ENCODE measurements at regions not wholly inside any gene's neighbourhood (a gene's known extent, or its start where the extent isn't known, plus 50 kb on each side); places are given as distances from the start of the nearest gene placed in this dataset.

GRCh38 chr12:73529231-73529630 is 1008.4 kb upstream of the ATXN7L3B start:
- no peak overlapping the region for H3K27ac Mint-ChIP-seq
- H3K4me3 Mint-ChIP-seq (ENCODE audit: low read depth) = no peak overlapping the region
- peaks cover 7% of the 10 kb centered on the region for H3K9me3 Mint-ChIP-seq (ENCODE audit: low read depth)
- TF ChIP-seq CTCF (IDR thresholded peaks at IDR 0.05; ENCODE audit: unreplicated experiment) = no peak
- peaks cover 3% of the 10 kb centered on the region for H3K4me1 Mint-ChIP-seq (ENCODE audit: low read depth)
- no peaks in the 10 kb centered on the region for H3K27me3 Mint-ChIP-seq
- DNase-seq (ENCODE audit: low spot score, unreplicated experiment) = no peak
- H3K36me3 Mint-ChIP-seq (ENCODE audit: insufficient read depth) = no peaks in the 10 kb centered on the region

- no peak for TF ChIP-seq CTCF (IDR thresholded peaks at IDR 0.05; ENCODE audit: unreplicated experiment)
- Mint-ChIP-seq H3K36me3 (ENCODE audit: insufficient read depth) (no peaks in the 10 kb centered on the region), H3K4me3 (ENCODE audit: low read depth) (no peak overlapping the region), H3K9me3 (ENCODE audit: low read depth) (peaks cover 4% of the 10 kb centered on the region), H3K4me1 (ENCODE audit: low read depth) (peaks cover 4% of the 10 kb centered on the region), H3K27me3 (no peaks in the 10 kb centered on the region), H3K27ac (no peak overlapping the region)
- DNase-seq (ENCODE audit: low spot score, unreplicated experiment) = no peak
Measured at GRCh38 chr12:73529954-73530353, 1007.7 kb upstream of the ATXN7L3B start.

- H3K27ac Mint-ChIP-seq = no peak overlapping the region
- DNase-seq (ENCODE audit: low spot score, unreplicated experiment) = no peak
Measured at GRCh38 chr12:73531752-73532151, 1005.9 kb upstream of the ATXN7L3B start.

GRCh38 chr12:73547421-73547820 is 990.2 kb upstream of the ATXN7L3B start:
- TF ChIP-seq CTCF (IDR thresholded peaks at IDR 0.05; ENCODE audit: unreplicated experiment) = no peak
- Mint-ChIP-seq H3K27ac (no peak overlapping the region), H3K4me1 (ENCODE audit: low read depth) (peaks cover 5% of the 10 kb centered on the region), H3K27me3 (no peaks in the 10 kb centered on the region), H3K36me3 (ENCODE audit: insufficient read depth) (no peaks in the 10 kb centered on the region), H3K4me3 (ENCODE audit: low read depth) (no peak overlapping the region), H3K9me3 (ENCODE audit: low read depth) (peaks cover 5% of the 10 kb centered on the region)
- no peak for DNase-seq (ENCODE audit: low spot score, unreplicated experiment)

More at GRCh38 chr12:73531752-73532151, 1005.9 kb upstream of the ATXN7L3B start:
- no peak for TF ChIP-seq CTCF (IDR thresholded peaks at IDR 0.05; ENCODE audit: unreplicated experiment)
- Mint-ChIP-seq H3K9me3 (ENCODE audit: low read depth) (peaks cover 4% of the 10 kb centered on the region), H3K4me3 (ENCODE audit: low read depth) (no peak overlapping the region), H3K4me1 (ENCODE audit: low read depth) (peaks cover 4% of the 10 kb centered on the region), H3K27me3 (no peaks in the 10 kb centered on the region), H3K36me3 (ENCODE audit: insufficient read depth) (no peaks in the 10 kb centered on the region)

GRCh38 chr12:73585136-73585535 is 952.5 kb upstream of the ATXN7L3B start:
- no peak for TF ChIP-seq CTCF (IDR thresholded peaks at IDR 0.05; ENCODE audit: unreplicated experiment)
- H3K4me1 Mint-ChIP-seq (ENCODE audit: low read depth) = peaks cover 2% of the 10 kb centered on the region
- H3K27me3 Mint-ChIP-seq = no peaks in the 10 kb centered on the region
- H3K4me3 Mint-ChIP-seq (ENCODE audit: low read depth) = no peak overlapping the region
- H3K27ac Mint-ChIP-seq = no peak overlapping the region
- no peak for DNase-seq (ENCODE audit: low spot score, unreplicated experiment)
- no peaks in the 10 kb centered on the region for H3K36me3 Mint-ChIP-seq (ENCODE audit: insufficient read depth)
- H3K9me3 Mint-ChIP-seq (ENCODE audit: low read depth) = peaks cover 4% of the 10 kb centered on the region

Measured in progenitor cell of endocrine pancreas (in vitro differentiated cells).